NCI-H748 (cell line): ENCODE measurements at regions not wholly inside any gene's neighbourhood (a gene's known extent, or its start where the extent isn't known, plus 50 kb on each side); places are given as distances from the start of the nearest gene placed in this dataset.

ENCODE experiments used
- DNase-seq: peaks from one replicate; lab custom pipeline; 2025; ENCODE audit not compliant: unreplicated experiment; lab: John Stamatoyannopoulos, UW

GRCh38 chr4:44859477-44859876 is 133.1 kb upstream of the GNPDA2 start:
- DNase-seq: no peak

DNA sequence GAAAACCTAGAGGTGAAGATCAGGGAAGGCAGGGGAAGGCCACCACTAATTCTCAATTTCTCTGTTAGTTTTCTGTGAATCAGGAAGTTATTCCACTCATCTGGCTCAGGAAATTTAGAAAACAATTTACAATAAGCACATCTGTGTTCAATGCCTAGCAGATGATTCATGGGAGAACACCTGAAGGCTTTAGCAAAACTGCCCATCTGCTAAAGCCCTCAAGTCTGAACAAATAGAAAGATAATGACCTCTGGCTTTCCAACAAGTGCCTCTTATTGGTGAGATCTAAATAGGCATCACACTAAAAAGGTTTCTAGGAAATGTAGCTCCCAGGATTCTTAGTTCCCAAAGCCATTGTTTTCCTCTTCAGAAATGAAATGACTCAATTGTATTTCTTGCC is 122.1 kb upstream of the GNPDA2 start:
- peak; percentile 18 for DNase-seq

- DNase-seq: no peak
Observed at GRCh38 chr4:44845993-44846392, 119.6 kb upstream of the GNPDA2 start.

GRCh38 chr4:44845309-44845708 is 119.0 kb upstream of the GNPDA2 start:
- DNase-seq: no peak

DNA sequence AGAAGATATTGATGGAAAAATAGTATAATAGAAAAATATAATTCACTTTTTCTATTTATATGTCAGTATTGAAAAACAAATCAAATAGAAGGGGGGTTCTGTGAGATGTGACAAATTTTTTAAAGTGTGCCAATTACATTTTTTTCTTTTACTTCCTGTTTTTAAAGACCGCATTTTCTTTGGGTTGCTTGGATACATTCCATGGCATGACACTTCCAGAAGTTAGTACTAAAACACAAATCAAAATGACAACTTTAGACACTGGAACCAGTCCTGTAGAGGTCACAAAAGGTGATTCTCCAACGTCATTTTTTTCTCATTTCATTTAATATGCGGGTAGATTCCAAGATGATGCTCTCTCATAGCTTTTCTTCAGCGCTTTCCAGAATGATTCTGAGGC is 116.2 kb upstream of the GNPDA2 start:
- DNase-seq: no peak

DNA sequence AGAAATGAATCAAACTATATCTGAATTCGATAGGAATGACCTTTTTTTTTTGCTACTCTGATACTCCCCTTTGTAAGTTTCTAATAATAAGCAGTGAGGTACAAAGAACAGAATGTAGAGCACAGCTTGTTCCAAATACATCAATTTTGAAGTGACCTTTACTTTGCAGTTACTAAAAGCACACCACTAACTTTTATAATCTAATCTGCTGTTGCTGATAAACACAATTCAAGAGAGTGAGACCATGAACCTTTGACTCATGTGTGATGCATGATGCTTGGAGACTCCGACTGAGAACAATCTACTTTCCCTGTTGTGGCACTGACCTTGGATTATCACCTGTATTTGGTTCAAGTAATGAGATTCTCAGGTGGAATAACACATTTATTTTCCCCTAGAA is 91.6 kb upstream of the GNPDA2 start:
- DNase-seq: no peak

DNA sequence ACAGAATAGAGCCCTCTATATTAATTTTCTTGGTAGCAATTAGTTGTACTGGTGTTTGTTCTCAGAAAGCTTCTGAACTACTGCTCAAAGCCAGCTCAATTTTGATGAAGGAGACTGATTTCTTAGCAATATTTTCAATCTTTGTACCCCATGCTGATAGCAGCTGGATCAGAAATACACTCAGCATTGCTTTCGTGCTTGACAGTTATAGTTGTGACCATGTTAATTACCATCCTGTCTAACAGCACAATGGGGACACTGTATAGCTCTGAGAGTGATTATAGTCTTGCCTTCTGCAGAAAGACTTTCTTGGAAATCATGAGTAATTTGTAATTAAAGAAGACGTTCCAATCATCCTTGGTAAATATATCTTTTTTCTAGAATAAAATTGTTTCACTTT is 79.7 kb upstream of the GNPDA2 start:
- DNase-seq: no peak

- DNase-seq: no peak
Observed at GRCh38 chr4:44804301-44804700, 77.9 kb upstream of the GNPDA2 start.

GRCh38 chr4:44801384-44801783 is 75.0 kb upstream of the GNPDA2 start:
- no peak for DNase-seq

DNA sequence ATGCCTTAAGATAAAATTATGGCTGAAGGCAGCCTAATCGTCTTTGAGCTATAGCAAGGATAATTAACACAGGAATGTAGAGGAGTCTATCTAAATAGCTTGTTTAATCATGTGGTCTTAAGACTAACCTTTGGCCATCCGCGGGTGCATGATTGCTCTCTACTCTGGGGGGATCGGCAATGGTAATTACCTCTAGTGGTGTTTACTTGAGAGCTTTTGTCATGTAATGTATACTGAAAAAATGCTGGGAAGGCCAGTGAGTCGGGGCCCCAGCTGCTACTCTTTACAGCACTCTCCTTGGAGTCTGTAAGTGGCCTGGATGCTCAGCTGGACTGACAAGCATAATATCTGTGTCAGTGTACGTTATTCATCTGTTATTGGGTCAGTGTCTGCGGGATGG is 65.5 kb upstream of the GNPDA2 start:
- no peak for DNase-seq

- DNase-seq: no peak
Observed at GRCh38 chr4:44777115-44777514, 50.8 kb upstream of the GNPDA2 start.
